Heart right ventricle (tissue), 16 donors: ENCODE measurements at regions not wholly inside any gene's neighbourhood (a gene's known extent, or its start where the extent isn't known, plus 50 kb on each side); places are given as distances from the start of the nearest gene placed in this dataset.
A peak's percentile ranks its signal among the peaks of the same experiment; 100 is the strongest.

ENCODE experiments used
- ATAC-seq, 8 donors: fragments of 200-7000 bp; cut with Tn5 transposase; one replicate each; pipeline ENCODE4 v1.9.1; 2020; ENCODE audit warnings: mild to moderate bottlenecking in 8 of 8, moderate library complexity in 8 of 8, moderate number of reproducible peaks in 1 of 8
- DNase-seq, 2 donors: peaks; one replicate each; pipeline ENCODE4 v3.0.0-alpha.2; 2020
- H3K27ac ChIP-seq, 10 donors: fragments of 200-600 bp; sonication (generic) in 2 of 10; one replicate each; pipeline versions ENCODE4 v1.5.0 to v1.8.0; 2020 to 2022; ENCODE audit warnings: mild to moderate bottlenecking in 3 of 10
- H3K27me3 ChIP-seq, 7 donors: fragments of 200-600 bp; one replicate each; pipeline ENCODE4 v1.8.0; 2021 to 2022; ENCODE audit warnings: mild to moderate bottlenecking in 2 of 7
- H3K36me3 ChIP-seq, 9 donors: fragments of 200-600 bp; sonication (generic) in 1 of 9; one replicate each; pipeline versions ENCODE4 v1.5.0 to v1.8.0; 2020 to 2022; ENCODE audit warnings: mild to moderate bottlenecking in 2 of 9
- H3K4me1 ChIP-seq, 9 donors: fragments of 200-600 bp; sonication (generic) in 1 of 9; one replicate each; pipeline versions ENCODE4 v1.5.0 to v1.8.0; 2020 to 2022; ENCODE audit warnings: mild to moderate bottlenecking in 4 of 9
- H3K4me3 ChIP-seq, 10 donors: fragments of 200-600 bp; sonication (generic) in 2 of 10; one replicate each; pipeline versions ENCODE4 v1.5.0 to v1.8.0; 2020 to 2022; ENCODE audit warnings: mild to moderate bottlenecking in 7 of 10, moderate library complexity in 2 of 10
- H3K9me3 ChIP-seq, 11 donors: fragments of 200-600 bp in 10 of 11; sonication (generic) in 2 of 11; one replicate each; pipeline versions ENCODE4 v1.5.0 to v1.8.0; 2013 to 2022; ENCODE audit warnings: mild to moderate bottlenecking in 2 of 11, control low read depth in 1 of 11, moderate library complexity in 1 of 11
- CTCF ChIP-seq, 9 donors: fragments of 200-600 bp; sonication (generic) in 2 of 9; IDR thresholded peaks; one replicate each; pipeline versions ENCODE4 v1.5.0 to v1.8.0; 2021 to 2022; ENCODE audit warnings: antibody characterized with exemption in 9 of 9, mild to moderate bottlenecking in 5 of 9, moderate library complexity in 1 of 9
- WGBS, 2 donors: extraction: QIAGEN DNeasy Blood & Tissue Kit; methylation state at CpG; one replicate each; pipeline ENCODE4 v1.1.7; 2013; ENCODE audit warnings: inconsistent platforms in 1 of 2; 5-methylcytosine and 5-hydroxymethylcytosine counted together
- intact Hi-C, 10 donors: fragments of 100-400 bp; cut with DNase I; formaldehyde crosslinking; loops; one replicate each; pipeline versions ENCODE4 v1.11.1 to v1.14.2; 2022
- donor health status: Arrhythmogenic right ventricular cardiomyopathy.
- donor health status: ischemic (EF 13 %, LVEDD 7.1; RV severe dilation, severe dysfunction).
- donor health status: healthy with polysubstance abuse.
- donor health status: DM: no; HTN: yes; CAD: no.
- donor health status: DM: no; HTN: no; CAD: no.
- donor health status: ischemic (EF 25% LVEDD 6.9; RV normal size, moderate dysfunction).
- donor health status: ischemic (EF 25% LVEDD 5.7; RV mildly dilated, moderate dysfunction).
- donor health status: healthy.
- donor health status: DM: yes; HTN: yes; CAD: no.
- donor health status: Ischemic cardiomyopathy.
- donor health status: ischemic (EF 35%, LVEDD 5.7; RV mildly dilated, moderate dysfunction).
- donor health status: nonischemic (EF 11% LVEDD 7.7; RV severe dilation, severe dysfunction).
- donor health status: DM: yes; HTN: yes; CAD: no.
- donor health status: PGD.
- donor health status: ischemic (EF 29% LVEDD 5.4; RV normal size, mild dysfunction).
- donor health status: nonischemic (EF 23%, LVEDD 6.1; RV moderate dilation, normal function).

GRCh38 chr10:62637249-62638061 is 167.1 kb upstream of the ADO start:
- Histone ChIP-seq H3K9me3 (no peaks in the 10 kb centered on the region), H3K4me3 (peak overlapping the region in 7 of 10 donors; percentile 2 to 36 (median 31)), H3K27me3 (no peaks in the 10 kb centered on the region), H3K4me1 (peaks cover 0 to 76% (median 17%) of the 10 kb centered on the region in 9 donors), H3K27ac (peak overlapping the region in 9 of 10 donors; percentile 11 to 84 (median 64)), H3K36me3 (no peaks in the 10 kb centered on the region)
- WGBS, 2 donors = 40 to 48% methylated on average over 9 of the region's 9 CpGs
- ATAC-seq (peak; percentile 48 to 84 (median 68)), DNase-seq (no peak)
- no peak for TF ChIP-seq CTCF (IDR thresholded peaks at IDR 0.05)
- intact Hi-C loops = loop anchor here in 1 of 10 donors (5.0 kb wide), 1 partner anchor 165 kb away; the partner anchor contains the start of gene ADO

- 35 to 44% methylated on average over 7 of the region's 7 CpGs for WGBS, 2 donors
- H3K9me3 ChIP-seq = no peaks in the 10 kb centered on the region
- no peaks in the 10 kb centered on the region for H3K27me3 ChIP-seq
- peaks cover 0 to 70% (median 15%) of the 10 kb centered on the region in 9 donors for H3K4me1 ChIP-seq
- no peak for TF ChIP-seq CTCF (IDR thresholded peaks at IDR 0.05)
- H3K36me3 ChIP-seq = no peaks in the 10 kb centered on the region
- DNase-seq (no peak), ATAC-seq (peak; percentile 44 to 78 (median 66))
- H3K27ac ChIP-seq = peak overlapping the region in 9 of 10 donors; percentile 11 to 84 (median 64)
- intact Hi-C loops = loop anchor here in 1 of 10 donors (5.0 kb wide), 1 partner anchor 164 kb away; the partner anchor contains the start of gene ADO
- peak overlapping the region in 2 of 10 donors; percentile 31 to 32 for H3K4me3 ChIP-seq
Observed at GRCh38 chr10:62638062-62638477, 166.4 kb upstream of the ADO start.

DNA sequence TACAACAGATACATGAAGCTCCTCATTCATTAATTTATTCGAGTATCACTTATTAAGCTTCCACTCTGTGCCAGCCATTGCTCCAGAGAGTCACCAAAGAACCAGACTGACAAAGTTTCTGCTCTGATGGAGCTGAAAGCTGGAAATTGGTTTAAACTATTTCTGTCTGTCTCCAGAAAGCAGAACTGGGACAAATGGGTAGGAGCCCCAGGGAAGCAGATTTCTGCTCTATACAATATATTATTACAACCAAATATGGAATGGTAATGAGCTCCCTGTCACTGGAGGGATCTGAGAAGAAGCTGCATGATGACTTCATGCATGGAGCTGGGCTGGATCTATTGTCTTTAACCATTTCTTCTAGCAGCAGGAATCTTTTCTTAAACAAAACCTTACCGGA is 165.4 kb upstream of the ADO start:
- Histone ChIP-seq H3K4me1 (peaks cover 0 to 70% (median 15%) of the 10 kb centered on the region in 9 donors), H3K27me3 (no peaks in the 10 kb centered on the region), H3K27ac (no peak overlapping the region), H3K9me3 (no peaks in the 10 kb centered on the region), H3K36me3 (no peaks in the 10 kb centered on the region), H3K4me3 (no peak overlapping the region)
- DNase-seq (no peak), ATAC-seq (no peak)
- no peak for TF ChIP-seq CTCF (IDR thresholded peaks at IDR 0.05)
- intact Hi-C loops = loop anchor here in 1 of 10 donors (5.0 kb wide), 1 partner anchor 163 kb away; the partner anchor contains the start of gene ADO
- 95 to 96% methylated on average over 2 of the region's 2 CpGs for WGBS, 2 donors

DNA sequence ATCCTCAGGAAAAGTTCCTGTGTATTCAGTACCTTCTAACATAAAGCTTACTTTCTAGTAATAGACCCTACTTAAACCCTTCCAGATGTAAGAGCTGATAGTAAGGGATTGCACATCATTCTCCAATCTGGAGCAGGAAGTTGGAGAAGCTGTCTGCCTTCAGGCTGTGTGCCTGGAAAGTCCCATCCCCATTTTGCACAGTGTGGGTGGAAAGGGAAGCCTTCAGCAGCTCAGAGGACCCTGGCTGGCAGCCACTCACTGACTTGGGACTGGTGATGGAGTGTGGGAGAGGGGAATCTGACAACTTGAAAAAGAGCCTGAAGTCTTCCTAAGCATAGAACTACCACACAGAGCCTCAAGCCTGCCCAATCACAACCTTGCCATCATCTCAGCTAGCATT is 164.1 kb upstream of the ADO start:
- Histone ChIP-seq H3K9me3 (no peaks in the 10 kb centered on the region), H3K36me3 (no peaks in the 10 kb centered on the region), H3K27ac (no peak overlapping the region), H3K4me3 (no peak overlapping the region), H3K27me3 (no peaks in the 10 kb centered on the region), H3K4me1 (peaks cover 0 to 58% (median 15%) of the 10 kb centered on the region in 9 donors)
- intact Hi-C loops = no loop called here
- ATAC-seq = peak in 2 of 8 donors; percentile 32 to 68
- DNase-seq = no peak
- no peak for TF ChIP-seq CTCF (IDR thresholded peaks at IDR 0.05)
